ENCODE measurements at regions not wholly inside any gene's neighbourhood (a gene's known extent, or its start where the extent isn't known, plus 50 kb on each side); places are given as distances from the start of the nearest gene placed in this dataset.

DNA sequence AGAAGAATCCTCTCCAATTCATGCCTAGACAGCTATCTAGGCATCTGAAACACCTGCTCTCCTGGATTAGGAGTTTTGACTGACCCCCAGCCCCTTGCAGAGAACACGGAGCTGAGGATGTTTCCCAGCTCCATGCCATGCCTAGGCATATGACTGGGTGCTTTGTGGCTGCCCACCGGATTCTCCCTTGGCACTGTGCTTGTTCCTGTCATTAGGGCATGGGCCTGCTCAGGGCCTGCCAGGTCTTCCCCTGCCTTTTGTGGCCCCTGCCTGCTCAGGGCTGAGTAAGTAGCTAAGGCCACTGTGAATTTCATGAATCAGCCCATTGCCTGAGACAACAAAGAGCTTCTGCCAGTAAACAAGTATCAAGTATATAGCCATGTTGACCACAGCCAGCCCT, 867.4 kb downstream of the TECRL start:
- Histone ChIP-seq H3K23ac (ENCODE audit: insufficient read length, low read depth, low read length) (no peak overlapping the region), H4K91ac (ENCODE audit: insufficient read length, low read depth, low read length) (no peak overlapping the region), H4K8ac (replicated peaks; ENCODE audit: insufficient read length, low read depth, low read length) (no peak overlapping the region), H4K5ac (ENCODE audit: insufficient read length, low read depth, low read length) (no peak overlapping the region), H3K4me2 (ENCODE audit: insufficient read depth, insufficient read length, low read length) (no peak overlapping the region), H2BK15ac (ENCODE audit: low read depth, low read length) (no peak overlapping the region), H3T11ph (ENCODE audit: low read length) (no peak overlapping the region), H3K79me1 (ENCODE audit: insufficient read depth, low read depth, low read length, poor library complexity, severe bottlenecking) (no peaks in the 10 kb centered on the region), H3K27me3 (ENCODE audit: insufficient read depth, low read length) (no peaks in the 10 kb centered on the region), H4K20me1 (ENCODE audit: control insufficient read depth, insufficient read depth, insufficient read length) (no peaks in the 10 kb centered on the region), H3K18ac (ENCODE audit: insufficient read length, low read depth, low read length) (no peak overlapping the region), H3K27ac (ENCODE audit: insufficient read length, low read depth, low read length) (no peak overlapping the region), H3K4me1 (ENCODE audit: insufficient read depth, low read length) (no peaks in the 10 kb centered on the region), H3K79me2 (ENCODE audit: insufficient read depth, low read length) (no peaks in the 10 kb centered on the region), H3K56ac (ENCODE audit: insufficient read length, low read depth, low read length) (no peak overlapping the region), H2BK5ac (ENCODE audit: insufficient read length, low read length) (no peak overlapping the region), H2BK12ac (ENCODE audit: insufficient read length, low read depth, low read length) (no peak overlapping the region), H3K14ac (ENCODE audit: insufficient read depth, low read length) (no peak overlapping the region), H2AK5ac (ENCODE audit: insufficient read length, low read length) (no peak overlapping the region), H2BK120ac (ENCODE audit: low read depth, low read length, poor library complexity, severe bottlenecking) (no peak overlapping the region), H3K9ac (ENCODE audit: extremely low read depth, insufficient read length, low read length) (no peak overlapping the region), H3K4ac (ENCODE audit: low read depth, low read length) (no peak overlapping the region), H3K9me3 (ENCODE audit: control insufficient read depth, low read depth, low read length) (no peaks in the 10 kb centered on the region), H3K23me2 (ENCODE audit: insufficient read length, low read depth, low read length, poor library complexity, severe bottlenecking) (no peaks in the 10 kb centered on the region), H2BK20ac (ENCODE audit: low read depth, low read length, poor library complexity, severe bottlenecking) (no peak overlapping the region), H2AFZ (ENCODE audit: low read length) (no peak overlapping the region)
- H3K4me1 Mint-ChIP-seq: no peaks in the 10 kb centered on the region
- DNase-seq: no peak
- peaks cover 0 to 4% of the 10 kb centered on the region in 2 experiments; a peak in 3 of 5 replicates for H3K9me3 Mint-ChIP-seq
- no peak overlapping the region for H3K27ac Mint-ChIP-seq
- no peak overlapping the region for H3K4me3 Mint-ChIP-seq
- no CpG with 5 or more reads among the region's 2 CpGs for WGBS (ENCODE audit: extremely low coverage, insufficient read length, low lambda C conversion rate)
- TF ChIP-seq, protein P1, sequence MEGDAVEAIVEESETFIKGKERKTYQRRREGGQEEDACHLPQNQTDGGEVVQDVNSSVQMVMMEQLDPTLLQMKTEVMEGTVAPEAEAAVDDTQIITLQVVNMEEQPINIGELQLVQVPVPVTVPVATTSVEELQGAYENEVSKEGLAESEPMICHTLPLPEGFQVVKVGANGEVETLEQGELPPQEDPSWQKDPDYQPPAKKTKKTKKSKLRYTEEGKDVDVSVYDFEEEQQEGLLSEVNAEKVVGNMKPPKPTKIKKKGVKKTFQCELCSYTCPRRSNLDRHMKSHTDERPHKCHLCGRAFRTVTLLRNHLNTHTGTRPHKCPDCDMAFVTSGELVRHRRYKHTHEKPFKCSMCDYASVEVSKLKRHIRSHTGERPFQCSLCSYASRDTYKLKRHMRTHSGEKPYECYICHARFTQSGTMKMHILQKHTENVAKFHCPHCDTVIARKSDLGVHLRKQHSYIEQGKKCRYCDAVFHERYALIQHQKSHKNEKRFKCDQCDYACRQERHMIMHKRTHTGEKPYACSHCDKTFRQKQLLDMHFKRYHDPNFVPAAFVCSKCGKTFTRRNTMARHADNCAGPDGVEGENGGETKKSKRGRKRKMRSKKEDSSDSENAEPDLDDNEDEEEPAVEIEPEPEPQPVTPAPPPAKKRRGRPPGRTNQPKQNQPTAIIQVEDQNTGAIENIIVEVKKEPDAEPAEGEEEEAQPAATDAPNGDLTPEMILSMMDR (conservative IDR thresholded peaks at IDR 0.05): no peak
- H3K36me3 Mint-ChIP-seq (ENCODE audit: insufficient read depth in 1 of 3, low read depth in 3 of 3): peaks cover 0 to 1% (median 0%) of the 10 kb centered on the region in 3 experiments; a peak in 2 of 7 replicates
- H3K27me3 Mint-ChIP-seq (ENCODE audit: low read depth): no peaks in the 10 kb centered on the region; the same call in 1 of the 2 replicates

Data from H9 (cell line).